H9 (cell line): ENCODE measurements at regions not wholly inside any gene's neighbourhood (a gene's known extent, or its start where the extent isn't known, plus 50 kb on each side); places are given as distances from the start of the nearest gene placed in this dataset.

Source experiments
- DNase-seq: peaks from one replicate; pipeline ENCODE4 v3.0.0-alpha.2; 2017
- H2AFZ ChIP-seq: one replicate; pipeline ENCODE4 v1.6.1; 2013; ENCODE audit warnings: mild to moderate bottlenecking, low read length, control low read depth, moderate library complexity
- H2AK5ac ChIP-seq: 2 replicates; pipeline ENCODE4 v1.6.1; 2013; ENCODE audit warnings: low read length, control low read depth, mixed read lengths; ENCODE audit not compliant: insufficient read length
- H2BK120ac ChIP-seq: one replicate; pipeline ENCODE4 v1.6.1; 2013; ENCODE audit warnings: low read depth, mild to moderate bottlenecking, low read length, control low read depth, inconsistent platforms; ENCODE audit not compliant: poor library complexity, severe bottlenecking
- H2BK12ac ChIP-seq: 2 replicates; pipeline ENCODE4 v1.6.1; 2013; ENCODE audit warnings: low read length, control low read depth, mixed read lengths, low read depth; ENCODE audit not compliant: insufficient read length
- H2BK15ac ChIP-seq: 2 replicates; pipeline ENCODE4 v1.6.1; 2013; ENCODE audit warnings: low read depth, low read length, control low read depth
- H2BK20ac ChIP-seq: one replicate; pipeline ENCODE4 v1.6.1; 2013; ENCODE audit warnings: low read depth, mild to moderate bottlenecking, low read length, control low read depth, inconsistent platforms; ENCODE audit not compliant: poor library complexity, severe bottlenecking
- H2BK5ac ChIP-seq: 2 replicates; pipeline ENCODE4 v1.6.1; 2013; ENCODE audit warnings: low read length, control low read depth, mixed read lengths; ENCODE audit not compliant: insufficient read length
- H3K14ac ChIP-seq: 2 replicates; pipeline ENCODE4 v1.6.1; 2013; ENCODE audit warnings: low read length, control low read depth; ENCODE audit not compliant: insufficient read depth
- H3K18ac ChIP-seq: 2 replicates; pipeline ENCODE4 v1.6.1; 2013; ENCODE audit warnings: low read depth, mild to moderate bottlenecking, mixed read lengths, low read length, control low read depth; ENCODE audit not compliant: insufficient read length
- H3K23ac ChIP-seq: 2 replicates; pipeline ENCODE4 v1.6.1; 2013; ENCODE audit warnings: low read length, control low read depth, mixed read lengths, low read depth; ENCODE audit not compliant: insufficient read length
- H3K23me2 ChIP-seq: 2 replicates; pipeline ENCODE4 v1.6.1; 2013; ENCODE audit warnings: low read depth, mild to moderate bottlenecking, mixed read lengths, low read length, control low read depth; ENCODE audit not compliant: insufficient read length, poor library complexity, severe bottlenecking
- H3K27ac ChIP-seq: 2 replicates; pipeline ENCODE4 v1.5.1; 2013; ENCODE audit warnings: low read length, control low read depth, mixed read lengths, low read depth; ENCODE audit not compliant: insufficient read length
- H3K27me3 ChIP-seq: 2 replicates; pipeline ENCODE4 v1.6.1; 2013; ENCODE audit warnings: low read length, control low read depth, inconsistent platforms; ENCODE audit not compliant: insufficient read depth
- H3K4ac ChIP-seq: 2 replicates; pipeline ENCODE4 v1.6.1; 2013; ENCODE audit warnings: low read depth, mild to moderate bottlenecking, control low read depth, inconsistent platforms, low read length, moderate library complexity
- H3K4me1 ChIP-seq: 2 replicates; pipeline ENCODE4 v1.6.1; 2013; ENCODE audit warnings: low read length, control low read depth, inconsistent platforms; ENCODE audit not compliant: insufficient read depth
- H3K4me2 ChIP-seq: 2 replicates; pipeline ENCODE4 v1.6.1; 2013; ENCODE audit warnings: low read length, control low read depth, mixed read lengths; ENCODE audit not compliant: insufficient read length, insufficient read depth
- H3K56ac ChIP-seq: 2 replicates; pipeline ENCODE4 v1.6.1; 2013; ENCODE audit warnings: low read depth, mild to moderate bottlenecking, mixed read lengths, low read length, control low read depth; ENCODE audit not compliant: insufficient read length
- H3K79me1 ChIP-seq: 2 replicates; pipeline ENCODE4 v1.6.1; 2013; ENCODE audit warnings: low read depth, mild to moderate bottlenecking, moderate library complexity, low read length, control low read depth, inconsistent platforms; ENCODE audit not compliant: insufficient read depth, poor library complexity, severe bottlenecking
- H3K79me2 ChIP-seq: 2 replicates; pipeline ENCODE4 v1.6.1; 2013; ENCODE audit warnings: low read length, control low read depth, inconsistent platforms; ENCODE audit not compliant: insufficient read depth
- H3K9ac ChIP-seq: 2 replicates; pipeline ENCODE4 v1.6.1; 2013; ENCODE audit warnings: low read length, control low read depth, mixed read lengths; ENCODE audit not compliant: insufficient read length; ENCODE audit errors: extremely low read depth
- H3K9me3 ChIP-seq: one replicate; pipeline ENCODE4 v1.6.1; 2013; ENCODE audit warnings: low read depth, low read length, inconsistent platforms; ENCODE audit not compliant: control insufficient read depth
- H3T11ph ChIP-seq: one replicate; pipeline ENCODE4 v1.6.1; 2013; ENCODE audit warnings: mild to moderate bottlenecking, low read length, control low read depth, inconsistent platforms
- H4K20me1 ChIP-seq: one replicate; pipeline ENCODE4 v1.6.1; 2013; ENCODE audit not compliant: control insufficient read depth, insufficient read length, insufficient read depth
- H4K5ac ChIP-seq: 2 replicates; pipeline ENCODE4 v1.6.1; 2013; ENCODE audit warnings: low read depth, mild to moderate bottlenecking, mixed read lengths, low read length, control low read depth; ENCODE audit not compliant: insufficient read length
- H4K8ac ChIP-seq: replicated peaks from 2 replicates; pipeline ENCODE4 v1.6.1; 2013; ENCODE audit warnings: low read length, control low read depth, mixed read lengths, low read depth; ENCODE audit not compliant: insufficient read length
- H4K91ac ChIP-seq: 2 replicates; pipeline ENCODE4 v1.6.1; 2013; ENCODE audit warnings: low read depth, mild to moderate bottlenecking, moderate library complexity, mixed read lengths, low read length, control low read depth; ENCODE audit not compliant: insufficient read length
- H3K27ac Mint-ChIP-seq, 3 experiments: 2 replicates in 2 of 3; 3 replicates in 1 of 3; pipeline ENCODE4 v1.8.0; 2020 to 2021; ENCODE audit warnings: mixed read lengths in 3 of 3, mild to moderate bottlenecking in 1 of 3, moderate library complexity in 1 of 3
- H3K27me3 Mint-ChIP-seq: 2 replicates; pipeline ENCODE4 v1.8.0; 2021; ENCODE audit warnings: low read depth, mild to moderate bottlenecking, moderate library complexity, mixed read lengths
- H3K36me3 Mint-ChIP-seq, 3 experiments: 2 replicates in 2 of 3; 3 replicates in 1 of 3; pipeline ENCODE4 v1.8.0; 2020 to 2021; ENCODE audit warnings: low read depth in 3 of 3, mixed read lengths in 3 of 3; ENCODE audit not compliant: insufficient read depth in 1 of 3
- H3K4me1 Mint-ChIP-seq, 2 experiments: 2 replicates each; pipeline ENCODE4 v1.8.0; 2020; ENCODE audit warnings: mixed read lengths in 2 of 2
- H3K4me3 Mint-ChIP-seq, 2 experiments: 2 replicates in 1 of 2; 3 replicates in 1 of 2; pipeline ENCODE4 v1.8.0; 2020 to 2021; ENCODE audit warnings: mild to moderate bottlenecking in 2 of 2, mixed read lengths in 2 of 2, moderate library complexity in 1 of 2
- H3K9me3 Mint-ChIP-seq, 2 experiments: 2 replicates in 1 of 2; 3 replicates in 1 of 2; pipeline ENCODE4 v1.8.0; 2020; ENCODE audit warnings: mild to moderate bottlenecking in 2 of 2, mixed read lengths in 2 of 2, moderate library complexity in 1 of 2
- CTCF ChIP-seq: fragments of 200-600 bp; sonication (generic); conservative IDR thresholded peaks from 3 replicates; pipeline ENCODE4 v1.8.0; 2021; ENCODE audit warnings: antibody characterized with exemption, mild to moderate bottlenecking
- WGBS: extraction: QIAGEN DNeasy Blood & Tissue Kit; methylation state at CpG from one replicate; pipeline ENCODE4 v1.1.7; 2013; ENCODE audit warnings: missing lambda C conversion rate, low lambda C conversion rate, mixed read lengths; ENCODE audit not compliant: insufficient read length; ENCODE audit errors: extremely low coverage; 5-methylcytosine and 5-hydroxymethylcytosine counted together

- Mint-ChIP-seq H3K36me3 (peaks cover 21 to 38% (median 26%) of the 10 kb centered on the region in 3 experiments), H3K27me3 (no peaks in the 10 kb centered on the region), H3K4me3 (no peak overlapping the region), H3K4me1 (no peaks in the 10 kb centered on the region), H3K27ac (no peak overlapping the region), H3K9me3 (peaks cover 42 to 52% of the 10 kb centered on the region in 2 experiments)
- Histone ChIP-seq H3K14ac (no peak overlapping the region), H2BK15ac (no peak overlapping the region), H3K4ac (no peak overlapping the region), H3K4me1 (no peaks in the 10 kb centered on the region), H2BK20ac (no peak overlapping the region), H3K27ac (no peak overlapping the region), H4K8ac (no peak overlapping the region), H2AK5ac (no peak overlapping the region), H3K9me3 (peaks cover 26% of the 10 kb centered on the region), H4K91ac (no peak overlapping the region), H3K23me2 (no peaks in the 10 kb centered on the region), H3K18ac (no peak overlapping the region), H3K79me2 (no peaks in the 10 kb centered on the region), H2AFZ (no peak overlapping the region), H3K27me3 (no peaks in the 10 kb centered on the region), H3K79me1 (no peaks in the 10 kb centered on the region), H3K23ac (no peak overlapping the region), H3K9ac (no peak overlapping the region), H4K20me1 (no peaks in the 10 kb centered on the region), H4K5ac (no peak overlapping the region), H3K56ac (no peak overlapping the region), H2BK120ac (no peak overlapping the region), H3T11ph (no peak overlapping the region), H2BK12ac (no peak overlapping the region), H3K4me2 (no peak overlapping the region), H2BK5ac (no peak overlapping the region)
- DNase-seq = no peak
- TF ChIP-seq CTCF = no peak
- no CpG with 5 or more reads among the region's 4 CpGs for WGBS
Measured at GRCh38 chr6:19515939-19516338, 321.2 kb upstream of the ID4 start.
